ENCODE measurements at regions not wholly inside any gene's neighbourhood (a gene's known extent, or its start where the extent isn't known, plus 50 kb on each side); places are given as distances from the start of the nearest gene placed in this dataset.

DNA sequence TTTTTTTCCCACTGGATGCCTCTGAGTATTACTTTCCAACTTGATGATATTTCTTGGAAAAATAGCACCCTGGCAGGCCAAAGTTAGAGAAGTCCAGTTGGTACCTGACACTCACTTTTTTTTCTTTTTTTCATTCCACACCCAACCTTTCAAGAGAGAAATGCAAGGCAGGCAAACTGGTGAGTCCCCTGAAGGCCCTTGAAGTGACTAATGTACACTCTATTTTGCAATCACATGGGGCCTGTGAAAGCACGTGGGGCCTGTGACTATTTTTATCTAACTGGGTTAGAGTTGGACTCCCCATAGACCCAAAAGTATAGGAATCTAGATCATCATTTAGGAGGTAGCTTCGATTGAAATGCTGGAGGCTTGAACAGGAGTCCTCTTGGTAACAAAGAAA lies 316.7 kb downstream of the CHL1 start:
- TF ChIP-seq POLR2A (IDR thresholded peaks at IDR 0.05; ENCODE audit: low read length) (no peak), GATA1 (IDR thresholded peaks at IDR 0.05; ENCODE audit: low read depth, low read length) (no peak)

All from erythroblast (primary cell).